ENCODE measurements at regions not wholly inside any gene's neighbourhood (a gene's known extent, or its start where the extent isn't known, plus 50 kb on each side); places are given as distances from the start of the nearest gene placed in this dataset.
A peak's percentile ranks its signal among the peaks of the same experiment; 100 is the strongest.

DNA sequence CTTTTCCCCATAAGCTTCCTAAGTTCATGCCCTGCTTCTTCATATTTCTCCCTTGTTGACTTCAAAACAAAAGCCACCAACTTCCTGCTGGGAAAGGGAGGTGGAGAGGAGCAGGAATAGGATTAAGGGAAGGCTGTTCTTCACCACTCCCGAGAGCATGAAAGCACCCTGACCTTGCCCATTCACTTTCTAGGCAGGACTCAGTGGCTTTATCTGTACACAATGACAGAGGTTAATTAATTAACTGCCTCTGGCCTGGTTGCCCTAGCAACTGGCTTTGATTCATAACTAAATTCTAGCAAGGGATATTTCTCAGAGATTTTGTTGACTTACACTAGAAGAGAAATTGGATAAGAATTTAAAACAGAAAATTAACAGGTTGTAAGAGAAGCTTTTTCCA, 396.8 kb downstream of the RPS29 start:
- intact Hi-C loops (cut with DNase I, micrococcal nuclease) = no loop called here
- no peaks in the 10 kb centered on the region for H3K4me1 Mint-ChIP-seq
- no peak overlapping the region for H3K4me3 Mint-ChIP-seq
- peaks cover 11% of the 10 kb centered on the region for H3K27me3 Mint-ChIP-seq
- ATAC-seq (no peak), DNase-seq (no peak)
- H3K27ac Mint-ChIP-seq = no peak overlapping the region
- H3K9me3 Mint-ChIP-seq (ENCODE audit: low read depth) = no peaks in the 10 kb centered on the region
- no peaks in the 10 kb centered on the region for H3K36me3 Mint-ChIP-seq (ENCODE audit: low read depth)
- POLR2A ChIA-PET = no interaction called here
- CTCF ChIA-PET = no interaction called here

DNA sequence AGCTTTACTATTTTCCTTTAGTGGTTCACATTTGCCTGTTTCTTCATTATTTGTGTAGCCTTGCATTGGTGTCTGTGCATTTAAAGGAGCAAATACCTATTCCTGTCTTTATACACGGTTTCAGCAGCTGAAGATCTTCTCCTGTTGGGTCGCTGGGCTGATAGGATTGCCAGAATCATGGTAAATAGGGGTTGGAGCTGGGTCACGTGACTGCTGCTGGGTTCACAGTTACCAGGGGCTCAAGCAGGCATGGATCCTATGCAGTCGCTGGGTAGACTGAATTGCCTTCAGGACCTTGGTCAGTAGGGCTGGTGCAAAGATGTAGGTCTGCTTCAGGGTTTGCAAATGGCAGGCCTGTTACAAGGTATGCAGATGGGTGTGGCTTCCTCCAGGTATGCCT, 398.4 kb downstream of the RPS29 start:
- DNase-seq (no peak), ATAC-seq (no peak)
- ChIA-PET CTCF (no interaction called here), POLR2A (no interaction called here)
- peaks cover 11% of the 10 kb centered on the region for H3K27me3 Mint-ChIP-seq
- intact Hi-C loops (cut with DNase I, micrococcal nuclease) = no loop called here
- H3K4me1 Mint-ChIP-seq = no peaks in the 10 kb centered on the region
- no peaks in the 10 kb centered on the region for H3K9me3 Mint-ChIP-seq (ENCODE audit: low read depth)
- no peaks in the 10 kb centered on the region for H3K36me3 Mint-ChIP-seq (ENCODE audit: low read depth)
- no peak overlapping the region for H3K27ac Mint-ChIP-seq
- no peak overlapping the region for H3K4me3 Mint-ChIP-seq

DNA sequence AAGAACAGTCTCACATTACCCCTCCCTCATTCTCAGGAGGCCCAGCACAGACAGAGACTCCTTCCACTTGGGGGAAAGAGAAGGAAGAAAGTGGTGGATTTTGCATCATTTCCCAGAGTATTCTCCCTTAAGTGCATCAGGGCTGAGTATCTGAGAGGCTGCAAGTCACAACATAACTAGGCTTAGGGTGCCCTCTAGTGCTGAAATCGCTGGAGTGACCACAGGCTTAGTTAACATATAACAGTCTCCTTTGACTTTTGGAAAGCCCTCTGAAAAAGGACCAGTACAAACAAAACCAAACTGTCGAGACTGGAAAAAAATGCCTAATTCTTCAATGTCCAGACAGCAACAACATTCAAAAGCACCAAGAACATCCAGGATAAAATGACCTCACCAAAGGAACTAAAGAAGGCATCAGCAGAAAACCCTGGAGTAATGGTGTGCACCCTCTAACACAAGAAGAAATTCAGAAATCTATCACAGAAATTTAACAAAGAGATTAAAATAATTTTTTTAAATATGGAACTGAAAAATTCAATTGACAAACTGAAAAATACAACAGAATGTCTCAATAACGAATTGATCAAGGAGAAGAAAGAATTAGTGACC, 412.3 kb downstream of the RPS29 start:
- DNase-seq (peak; percentile 71), ATAC-seq (peak; percentile 51)
- Mint-ChIP-seq H3K4me3 (no peak overlapping the region), H3K9me3 (ENCODE audit: low read depth) (peaks cover 3% of the 10 kb centered on the region), H3K4me1 (no peaks in the 10 kb centered on the region), H3K27ac (no peak overlapping the region), H3K36me3 (ENCODE audit: low read depth) (no peaks in the 10 kb centered on the region), H3K27me3 (peaks cover 6% of the 10 kb centered on the region)
- CTCF ChIA-PET = interaction anchor here (0.6 to 1.0 kb wide), 4 partner anchors 245 to 1256 kb away, joined by 3 read pairs; no protein-coding TSS in a partner anchor
- POLR2A ChIA-PET = no interaction called here
- intact Hi-C loops (cut with DNase I, micrococcal nuclease) = loop anchor here in 1 of 2 experiments (5.0 kb wide), 1 partner anchor 1257 kb away; no protein-coding TSS in a partner anchor

DNA sequence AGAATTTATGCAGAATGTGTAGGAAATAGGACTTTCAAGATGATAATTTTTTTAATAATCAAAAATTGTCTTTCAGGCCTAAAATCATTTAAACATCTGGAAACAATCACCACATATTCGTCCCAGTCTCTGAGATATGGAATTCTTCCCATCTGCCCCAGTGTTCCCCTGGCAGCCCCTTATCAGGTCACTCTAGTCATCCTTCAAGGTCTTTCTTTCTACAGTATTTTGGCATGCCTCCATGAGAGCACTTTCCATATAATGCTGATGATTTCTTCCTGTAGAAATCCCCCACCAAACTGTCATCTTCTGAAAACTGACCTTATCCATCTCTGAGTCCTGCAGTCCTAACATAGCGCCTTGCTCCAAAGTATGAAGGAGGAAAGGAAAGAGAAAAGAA, 422.1 kb downstream of the RPS29 start:
- DNase-seq (no peak), ATAC-seq (no peak)
- ChIA-PET POLR2A (no interaction called here), CTCF (no interaction called here)
- Mint-ChIP-seq H3K4me1 (peaks cover 2% of the 10 kb centered on the region), H3K27me3 (no peaks in the 10 kb centered on the region), H3K4me3 (no peak overlapping the region), H3K36me3 (ENCODE audit: low read depth) (no peaks in the 10 kb centered on the region), H3K27ac (no peak overlapping the region), H3K9me3 (ENCODE audit: low read depth) (no peaks in the 10 kb centered on the region)
- intact Hi-C loops (cut with DNase I, micrococcal nuclease) = no loop called here

DNA sequence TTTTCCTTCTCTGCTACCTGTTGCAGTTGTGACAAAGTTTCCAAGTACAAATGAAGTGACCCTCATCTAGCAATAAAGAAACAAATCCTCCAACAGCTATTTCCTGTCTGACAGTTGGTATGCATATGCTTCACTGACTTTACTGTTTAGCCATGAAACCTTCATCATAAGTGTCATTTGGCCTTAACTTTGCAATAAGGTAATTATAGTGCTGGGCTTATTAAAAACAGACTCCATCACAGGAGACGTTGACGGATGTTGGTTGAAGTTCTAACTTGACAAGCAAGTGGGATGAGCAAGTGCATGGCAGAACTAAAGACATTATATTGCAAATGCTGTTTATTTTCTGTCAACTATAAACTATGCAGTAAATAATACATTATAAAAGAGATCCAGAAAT, 425.2 kb downstream of the RPS29 start:
- H3K4me1 Mint-ChIP-seq = peaks cover 3% of the 10 kb centered on the region
- DNase-seq = no peak
- H3K27me3 Mint-ChIP-seq = no peaks in the 10 kb centered on the region
- intact Hi-C loops (cut with DNase I, micrococcal nuclease) = no loop called here
- H3K36me3 Mint-ChIP-seq (ENCODE audit: low read depth) = no peaks in the 10 kb centered on the region
- H3K4me3 Mint-ChIP-seq = no peak overlapping the region
- POLR2A ChIA-PET = no interaction called here
- H3K27ac Mint-ChIP-seq = no peak overlapping the region
- no peaks in the 10 kb centered on the region for H3K9me3 Mint-ChIP-seq (ENCODE audit: low read depth)
- CTCF ChIA-PET = no interaction called here
- ATAC-seq = no peak

DNA sequence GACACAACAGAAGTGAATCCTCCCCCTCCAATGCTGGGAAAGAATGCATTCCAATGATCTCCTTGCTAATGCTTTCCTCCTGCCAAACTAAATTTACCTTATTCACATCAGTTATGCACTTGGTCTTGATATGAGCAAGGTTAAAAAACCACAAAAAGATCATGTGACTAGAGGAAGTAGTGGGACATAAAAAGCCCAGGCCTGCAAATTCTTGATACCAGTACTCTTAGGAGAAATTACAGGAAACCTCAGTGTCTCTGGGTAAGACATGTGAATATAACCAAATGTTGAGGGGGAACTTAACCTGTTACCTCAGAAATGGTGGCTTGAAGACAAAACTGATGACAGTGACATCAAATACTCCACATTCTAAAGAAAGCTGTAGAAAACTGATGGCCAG, 427.1 kb downstream of the RPS29 start:
- Mint-ChIP-seq H3K4me3 (no peak overlapping the region), H3K4me1 (peaks cover 3% of the 10 kb centered on the region), H3K27me3 (no peaks in the 10 kb centered on the region), H3K36me3 (ENCODE audit: low read depth) (no peaks in the 10 kb centered on the region), H3K27ac (no peak overlapping the region), H3K9me3 (ENCODE audit: low read depth) (no peaks in the 10 kb centered on the region)
- CTCF ChIA-PET = no interaction called here
- ATAC-seq = no peak
- no peak for DNase-seq
- POLR2A ChIA-PET = no interaction called here
- intact Hi-C loops (cut with DNase I, micrococcal nuclease) = no loop called here

DNA sequence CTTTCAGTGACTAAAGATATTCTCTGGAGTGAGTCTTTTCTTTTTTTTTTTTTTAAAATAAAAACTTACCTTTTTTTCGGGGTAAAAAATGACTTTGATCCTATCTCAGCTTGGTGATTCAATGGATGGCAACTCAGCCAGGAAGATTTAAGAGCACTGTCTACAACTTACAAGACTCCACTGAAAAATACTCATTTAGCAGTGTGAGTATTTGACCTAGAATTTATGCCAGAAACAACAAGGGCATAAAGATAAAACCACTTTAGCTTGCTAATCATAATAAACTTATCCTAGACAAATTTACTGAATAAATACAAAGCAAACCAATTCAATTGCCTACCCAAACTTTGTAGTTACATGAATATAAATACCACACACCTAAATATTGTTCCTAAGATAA, 446.6 kb downstream of the RPS29 start:
- Mint-ChIP-seq H3K4me3 (no peak overlapping the region), H3K27ac (no peak overlapping the region), H3K27me3 (no peaks in the 10 kb centered on the region), H3K36me3 (ENCODE audit: low read depth) (no peaks in the 10 kb centered on the region), H3K9me3 (ENCODE audit: low read depth) (peaks cover 3% of the 10 kb centered on the region), H3K4me1 (no peaks in the 10 kb centered on the region)
- intact Hi-C loops (cut with DNase I, micrococcal nuclease) = no loop called here
- DNase-seq (no peak), ATAC-seq (no peak)
- ChIA-PET CTCF (no interaction called here), POLR2A (no interaction called here)

DNA sequence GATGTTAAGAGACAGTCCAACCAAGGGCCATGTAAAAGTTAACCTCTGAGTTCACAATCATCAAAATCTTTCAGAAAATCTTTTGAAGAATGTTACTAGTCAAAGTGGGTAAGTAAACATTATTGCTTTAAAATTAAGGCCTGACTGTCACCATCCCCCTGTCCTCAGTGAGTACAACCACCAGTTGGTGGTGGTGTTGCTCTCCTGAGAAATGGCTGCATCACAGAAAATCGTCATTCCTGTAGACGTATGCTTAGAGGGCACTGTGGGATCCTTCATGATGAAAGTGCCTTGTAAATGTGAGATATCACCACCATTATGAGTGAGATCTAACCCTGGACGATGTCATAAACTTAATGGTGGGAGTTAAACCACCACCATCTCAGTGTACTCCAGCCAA, 451.2 kb downstream of the RPS29 start:
- intact Hi-C loops (cut with DNase I, micrococcal nuclease) = no loop called here

DNA sequence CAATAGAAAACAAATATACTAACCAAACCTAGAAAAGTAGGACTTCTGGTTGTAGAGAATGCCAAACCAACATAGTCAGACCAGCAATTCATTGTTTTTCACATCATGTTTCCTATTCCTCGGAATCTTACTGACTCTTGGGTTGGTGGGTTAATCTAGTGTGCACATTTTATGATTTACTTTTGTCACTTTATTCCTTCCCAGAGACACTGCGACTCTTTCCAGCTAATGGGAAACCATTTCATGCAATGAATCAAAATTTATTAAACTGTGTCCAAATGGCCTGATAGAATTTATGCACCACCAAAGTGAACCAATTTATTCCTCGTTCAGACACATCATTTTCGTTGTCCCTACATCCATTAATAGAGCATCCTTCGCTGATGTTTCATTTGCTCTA, 464.9 kb downstream of the RPS29 start:
- intact Hi-C loops (cut with DNase I, micrococcal nuclease) = no loop called here
- no peaks in the 10 kb centered on the region for H3K9me3 Mint-ChIP-seq (ENCODE audit: low read depth)
- CTCF ChIA-PET = no interaction called here
- no peaks in the 10 kb centered on the region for H3K27me3 Mint-ChIP-seq
- ATAC-seq (no peak), DNase-seq (no peak)
- no peaks in the 10 kb centered on the region for H3K36me3 Mint-ChIP-seq (ENCODE audit: low read depth)
- POLR2A ChIA-PET = no interaction called here
- no peak overlapping the region for H3K27ac Mint-ChIP-seq
- H3K4me3 Mint-ChIP-seq = no peak overlapping the region
- no peaks in the 10 kb centered on the region for H3K4me1 Mint-ChIP-seq

More for the DNA sequence above, 451.2 kb downstream of the RPS29 start:
- no peak for ATAC-seq
- H3K4me1 Mint-ChIP-seq = no peaks in the 10 kb centered on the region
- H3K9me3 Mint-ChIP-seq (ENCODE audit: low read depth) = no peaks in the 10 kb centered on the region
- no peaks in the 10 kb centered on the region for H3K36me3 Mint-ChIP-seq (ENCODE audit: low read depth)
- H3K4me3 Mint-ChIP-seq = no peak overlapping the region
- DNase-seq = no peak
- ChIA-PET POLR2A (no interaction called here), CTCF (no interaction called here)
- no peak overlapping the region for H3K27ac Mint-ChIP-seq
- H3K27me3 Mint-ChIP-seq = no peaks in the 10 kb centered on the region

DNA sequence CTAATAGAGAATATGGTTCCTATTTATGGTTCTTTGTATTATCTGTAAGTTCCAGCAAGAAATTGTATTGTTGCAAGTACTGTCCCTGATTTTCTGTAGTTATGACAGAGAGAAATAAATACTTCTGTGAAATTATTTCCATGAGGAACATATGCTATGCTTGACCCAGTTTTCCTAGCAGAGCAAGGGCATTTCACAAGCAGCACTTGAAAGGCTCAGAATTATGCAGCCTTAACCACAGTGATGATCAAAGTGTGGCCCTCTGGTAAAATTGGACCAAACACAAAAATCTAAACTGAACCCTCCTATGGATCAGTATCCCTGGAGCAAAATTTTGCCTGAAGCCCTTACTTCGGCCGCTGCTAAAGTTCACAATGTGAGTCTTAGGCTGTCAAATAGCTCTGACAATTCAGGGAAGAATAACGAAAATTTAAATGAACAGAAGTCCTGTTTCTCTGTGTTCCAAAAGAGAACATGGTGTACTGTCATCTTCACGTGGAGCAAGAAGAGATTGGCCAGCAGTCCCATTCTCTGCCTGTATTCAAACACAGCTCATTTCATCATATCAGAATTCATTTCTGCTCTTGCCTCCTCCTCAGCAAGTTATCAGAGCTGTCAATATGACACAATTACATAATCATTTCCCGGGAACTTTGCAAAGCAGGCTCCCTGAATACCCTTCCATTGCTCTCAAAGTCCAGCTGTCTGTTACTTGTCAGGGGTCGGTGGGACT, 471.9 kb downstream of the RPS29 start:
- H3K36me3 Mint-ChIP-seq (ENCODE audit: low read depth) = no peaks in the 10 kb centered on the region
- POLR2A ChIA-PET = no interaction called here
- no peaks in the 10 kb centered on the region for H3K9me3 Mint-ChIP-seq (ENCODE audit: low read depth)
- DNase-seq (no peak), ATAC-seq (no peak)
- peaks cover 2% of the 10 kb centered on the region for H3K27me3 Mint-ChIP-seq
- H3K4me3 Mint-ChIP-seq = no peak overlapping the region
- H3K4me1 Mint-ChIP-seq = no peaks in the 10 kb centered on the region
- CTCF ChIA-PET = no interaction called here
- intact Hi-C loops (cut with DNase I, micrococcal nuclease) = no loop called here
- H3K27ac Mint-ChIP-seq = no peak overlapping the region

DNA sequence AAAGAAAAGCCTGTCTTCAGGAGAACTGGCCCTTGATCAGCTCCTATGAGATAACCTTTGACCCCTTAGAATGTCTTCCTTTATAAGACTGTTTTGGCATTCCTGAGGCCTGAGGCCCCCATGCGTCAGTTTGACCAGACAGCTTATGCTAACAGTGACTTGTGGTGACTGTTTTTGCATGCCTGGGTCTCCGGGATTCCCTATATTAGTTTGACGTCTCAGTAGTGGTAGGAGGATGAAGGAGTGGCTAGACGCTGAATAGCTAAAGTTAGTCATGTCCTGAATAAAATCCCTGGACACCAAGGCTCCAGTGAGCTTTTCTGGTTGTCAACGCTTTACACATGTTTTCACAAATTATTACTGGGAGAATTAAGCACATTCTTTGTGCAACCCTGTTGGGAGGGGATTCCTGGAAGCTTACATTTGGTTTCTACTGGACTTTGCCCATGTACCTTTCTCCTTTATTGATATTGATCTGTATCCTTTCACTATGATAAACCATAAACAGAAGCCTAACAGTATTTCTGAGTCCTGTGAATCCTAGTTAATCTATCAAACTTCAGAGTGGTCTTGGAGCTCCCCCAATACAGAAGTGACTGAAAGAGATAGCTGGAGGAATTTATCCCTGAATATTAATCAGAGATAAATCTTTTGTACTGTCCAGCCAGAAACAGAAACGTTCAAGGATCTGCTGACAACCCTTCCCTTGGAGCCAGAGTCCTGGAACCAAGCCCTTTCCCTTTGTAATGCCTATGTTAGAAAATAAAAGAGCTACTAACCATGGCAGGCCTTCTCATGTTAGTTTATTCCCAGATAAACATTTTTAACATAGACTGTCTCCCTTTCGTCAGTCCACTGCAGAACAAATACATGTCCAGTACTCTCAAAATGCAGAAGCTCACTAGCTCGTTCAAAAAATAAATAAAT, 479.2 kb downstream of the RPS29 start:
- peaks cover 2% of the 10 kb centered on the region for H3K27me3 Mint-ChIP-seq
- H3K27ac Mint-ChIP-seq = no peak overlapping the region
- H3K9me3 Mint-ChIP-seq (ENCODE audit: low read depth) = no peaks in the 10 kb centered on the region
- H3K36me3 Mint-ChIP-seq (ENCODE audit: low read depth) = no peaks in the 10 kb centered on the region
- no peak for DNase-seq
- no peak overlapping the region for H3K4me3 Mint-ChIP-seq
- intact Hi-C loops (cut with DNase I, micrococcal nuclease) = no loop called here
- ChIA-PET CTCF (no interaction called here), POLR2A (no interaction called here)
- H3K4me1 Mint-ChIP-seq = no peaks in the 10 kb centered on the region
- ATAC-seq = no peak

DNA sequence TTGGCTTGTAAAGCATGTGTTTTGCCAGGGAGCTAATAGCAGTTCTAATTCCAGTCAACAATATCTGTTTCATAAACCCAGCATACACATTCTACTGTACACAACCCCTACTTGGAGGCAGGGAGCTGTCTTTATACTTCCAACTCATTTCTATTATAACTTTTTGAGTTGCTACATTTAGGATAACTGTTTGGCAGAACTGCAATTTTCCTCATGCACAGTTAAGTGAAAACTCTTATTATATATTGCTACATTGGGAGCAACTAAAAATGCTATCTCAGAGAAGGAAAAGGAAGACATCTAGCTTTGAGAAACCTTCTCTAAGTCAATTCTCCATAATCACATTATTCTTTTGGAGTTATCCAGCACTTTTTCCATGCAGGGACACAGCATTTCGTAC, 480.2 kb downstream of the RPS29 start:
- no peak for DNase-seq
- Mint-ChIP-seq H3K9me3 (ENCODE audit: low read depth) (no peaks in the 10 kb centered on the region), H3K4me3 (no peak overlapping the region), H3K27ac (no peak overlapping the region), H3K36me3 (ENCODE audit: low read depth) (no peaks in the 10 kb centered on the region), H3K4me1 (no peaks in the 10 kb centered on the region), H3K27me3 (no peaks in the 10 kb centered on the region)
- intact Hi-C loops (cut with DNase I, micrococcal nuclease) = no loop called here
- ChIA-PET POLR2A (no interaction called here), CTCF (interaction anchor here (0.8 kb wide), 1 partner anchor 200 kb away, joined by 3 read pairs; no protein-coding TSS in a partner anchor)
- ATAC-seq = no peak
